8988T (cell line): ENCODE measurements at regions not wholly inside any gene's neighbourhood (a gene's known extent, or its start where the extent isn't known, plus 50 kb on each side); places are given as distances from the start of the nearest gene placed in this dataset.

Experiments
- DNase-seq: peaks from one replicate; pipeline ENCODE4 v3.0.0; 2011

DNA sequence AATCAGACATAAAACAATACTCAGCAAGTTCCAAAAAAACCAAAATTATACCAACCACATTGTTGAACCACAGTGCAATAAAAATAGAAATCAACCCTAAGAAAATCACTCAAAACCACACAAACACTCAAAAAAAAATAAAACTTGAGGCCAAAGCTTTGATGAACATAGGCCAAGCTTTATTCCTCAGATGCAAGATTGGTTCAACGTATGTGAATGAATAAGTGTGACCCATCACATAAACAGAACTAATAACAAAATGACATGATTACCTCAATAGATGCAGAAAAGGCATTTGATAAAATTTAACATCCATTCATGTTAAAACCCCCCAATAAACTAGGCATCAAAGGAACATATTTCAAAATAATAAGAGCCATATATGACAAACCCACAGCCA lies 506.1 kb upstream of the FZD8 start:
- DNase-seq: no peak

DNA sequence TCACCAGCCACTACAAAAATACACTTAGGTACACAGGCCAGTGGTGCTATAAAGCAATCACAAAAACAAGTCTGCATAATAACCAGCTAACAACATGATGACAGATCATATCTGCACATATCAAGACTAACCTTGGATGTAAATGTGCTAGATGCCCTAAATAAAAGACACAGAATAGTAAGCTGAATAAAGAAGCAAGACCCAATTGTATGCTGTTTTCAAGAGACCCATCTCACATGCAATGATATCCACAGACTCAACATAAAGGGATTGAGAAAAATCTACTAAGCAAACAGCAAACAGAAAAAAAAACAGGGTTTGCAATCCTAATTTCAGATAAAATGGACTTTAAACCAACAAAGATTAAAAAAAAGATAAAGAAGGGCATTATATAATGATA lies 505.4 kb upstream of the FZD8 start:
- DNase-seq: no peak

DNA sequence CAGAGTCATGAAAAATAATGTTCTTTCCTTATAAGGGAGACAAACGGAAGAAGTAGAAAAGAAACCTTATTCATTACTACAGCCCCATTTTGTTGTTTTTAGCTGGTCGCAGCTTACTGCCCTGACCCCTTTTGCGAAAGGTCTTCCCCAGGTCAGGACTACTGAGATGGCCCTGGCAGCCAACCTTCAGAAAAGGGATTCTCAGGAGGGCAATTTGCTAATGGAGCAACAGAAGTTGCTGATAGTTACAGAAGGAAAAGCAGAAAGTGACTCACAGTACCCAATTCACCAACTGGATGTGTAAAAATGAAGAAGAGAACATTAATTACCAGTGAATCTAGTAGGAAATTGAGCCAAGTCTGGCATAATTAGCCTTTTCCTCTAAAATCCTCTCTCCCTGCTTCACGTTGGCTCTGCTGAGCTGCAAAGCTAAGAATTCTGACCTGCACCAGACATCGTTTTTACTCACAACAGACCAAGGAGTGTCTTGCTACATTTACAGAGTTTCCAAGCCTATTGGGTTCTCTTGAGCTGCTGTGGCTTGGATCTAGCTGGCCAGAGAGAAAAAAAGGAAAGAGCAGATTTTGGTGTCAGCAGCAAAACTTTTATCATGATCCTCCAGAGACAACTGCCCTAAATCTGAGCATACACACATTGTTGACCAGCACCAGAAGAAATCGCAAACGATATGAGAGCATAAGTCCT lies 499.9 kb upstream of the FZD8 start:
- DNase-seq: no peak

DNA sequence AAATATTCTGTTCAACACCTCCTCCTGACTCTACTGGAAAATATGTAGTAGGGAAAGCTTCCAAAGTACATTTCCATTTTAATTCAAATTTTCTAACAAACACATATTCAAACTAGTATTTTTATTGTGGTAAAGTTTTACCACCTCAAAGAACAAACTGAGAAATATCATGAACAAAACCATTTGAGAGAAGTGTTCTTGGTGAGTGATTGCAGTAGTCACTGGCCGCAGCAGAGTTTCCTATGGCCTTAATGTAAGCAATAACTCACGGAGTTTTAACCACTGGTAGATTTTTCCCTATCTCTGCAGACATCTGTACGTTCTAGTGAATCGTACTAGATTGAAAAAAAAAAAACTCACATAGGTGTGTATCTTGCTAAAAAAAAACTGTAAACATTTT lies 487.0 kb upstream of the FZD8 start:
- no peak for DNase-seq

DNA sequence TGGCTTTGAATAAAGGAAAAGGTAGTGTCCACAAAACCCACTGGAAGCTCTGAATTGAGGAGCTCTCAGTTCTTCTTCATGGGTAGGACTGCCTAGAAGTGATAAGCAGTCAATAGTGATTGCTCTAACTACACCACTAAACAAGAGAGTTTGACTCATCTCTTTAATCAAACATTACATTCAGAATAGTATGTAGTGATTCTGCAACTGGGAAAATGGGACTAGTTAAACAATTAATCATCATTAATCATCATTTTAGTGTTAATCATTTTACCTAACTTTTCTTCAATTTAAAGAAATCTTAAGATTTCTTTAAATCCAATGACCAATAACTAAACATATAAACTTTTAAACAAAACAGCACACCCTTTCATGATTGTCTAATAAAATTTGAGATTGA lies 484.0 kb upstream of the FZD8 start:
- no peak for DNase-seq

DNA sequence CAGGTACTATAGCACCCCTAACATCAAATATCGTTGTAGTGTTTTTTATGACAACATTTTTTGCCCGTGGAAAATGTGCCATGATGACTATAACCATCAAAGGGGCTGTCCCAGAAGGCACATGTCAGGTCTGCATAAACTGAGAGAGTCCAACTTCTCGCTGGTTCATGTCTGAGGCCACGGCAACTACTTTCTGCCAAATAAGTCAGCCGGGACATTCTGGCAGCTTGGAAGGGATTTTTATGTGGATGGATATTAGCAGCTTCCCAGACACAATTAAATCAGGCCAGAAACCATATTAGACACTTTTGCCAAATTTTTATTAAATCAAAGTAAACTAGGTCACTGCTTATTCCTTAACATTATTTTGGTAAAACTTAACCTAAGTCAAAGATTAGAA lies 477.4 kb upstream of the FZD8 start:
- DNase-seq: no peak

DNA sequence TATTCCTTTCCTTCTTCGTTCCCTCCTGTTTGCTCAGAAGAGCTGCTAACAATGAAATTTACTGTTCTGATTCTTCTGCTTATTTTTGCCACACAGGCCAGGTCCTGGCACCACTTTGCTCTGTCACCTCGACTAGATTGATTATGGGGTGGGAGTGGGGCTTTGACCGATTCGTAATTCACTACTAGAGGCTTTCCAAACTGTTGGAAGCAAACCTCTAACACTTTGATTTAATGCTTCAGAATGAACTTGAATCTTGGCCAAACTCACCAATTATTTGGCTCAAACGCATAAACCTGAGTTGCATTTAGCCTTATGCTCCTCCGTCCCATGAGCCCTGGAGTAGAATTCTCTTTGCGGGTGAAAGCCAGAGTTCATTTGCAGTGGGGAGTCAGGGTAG lies 476.2 kb upstream of the FZD8 start:
- no peak for DNase-seq

DNA sequence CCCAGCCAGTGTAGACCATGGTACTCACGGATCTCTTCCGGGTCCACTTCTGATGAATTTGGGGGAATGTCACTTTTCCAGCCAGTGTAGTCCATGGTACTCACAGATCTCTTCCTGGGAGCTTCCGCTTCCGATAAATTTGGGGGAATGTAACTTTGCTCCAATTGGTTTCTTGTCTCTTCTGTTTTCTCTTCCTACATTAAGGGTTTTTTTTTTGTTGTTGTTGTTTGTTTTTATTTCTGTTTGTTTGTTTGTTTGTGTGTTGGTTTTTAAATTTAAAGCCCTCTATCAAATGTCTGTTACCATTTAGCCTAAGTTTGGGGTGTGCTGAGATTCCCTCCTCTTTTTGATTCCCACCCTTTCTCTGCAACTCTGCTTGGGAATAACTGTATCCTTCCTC lies 475.8 kb upstream of the FZD8 start:
- no peak for DNase-seq

DNA sequence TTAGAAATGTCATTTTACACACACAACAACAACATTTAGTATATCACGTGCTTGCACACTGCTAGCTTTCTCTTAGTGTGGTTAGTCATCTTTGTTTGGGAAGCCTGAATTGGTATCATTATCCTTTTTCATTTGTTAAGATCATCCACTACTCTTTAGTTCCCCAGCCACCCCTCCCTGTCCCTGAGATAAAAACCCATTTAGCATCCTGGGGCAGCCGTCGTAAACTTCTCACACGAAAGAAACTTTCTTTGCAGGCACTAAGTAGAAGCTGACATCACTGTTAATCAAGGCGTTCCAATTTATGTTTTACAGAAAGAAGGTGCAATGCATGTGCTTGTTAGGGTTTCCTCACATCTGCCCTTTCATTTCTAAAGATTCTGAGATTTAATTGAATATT lies 475.1 kb upstream of the FZD8 start:
- DNase-seq: no peak

DNA sequence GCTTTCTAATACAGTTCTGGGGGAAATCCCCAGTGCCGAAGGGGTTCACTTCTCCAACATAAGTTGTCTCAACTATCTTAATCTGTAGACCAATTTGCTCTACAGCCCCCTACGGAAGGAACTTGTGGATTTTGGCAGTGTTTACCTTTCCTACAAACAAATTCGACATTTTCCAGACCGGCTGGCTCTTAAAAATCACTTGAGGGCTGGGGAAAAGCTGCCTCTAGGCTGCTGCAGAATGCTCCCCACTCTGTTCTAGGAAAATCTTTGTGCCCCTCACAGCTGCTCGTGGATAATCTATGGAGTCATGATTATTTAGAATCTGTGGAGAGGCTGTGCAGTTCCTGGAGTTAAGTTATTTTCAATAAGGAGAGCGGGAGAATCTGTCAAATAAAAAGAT lies 474.6 kb upstream of the FZD8 start:
- no peak for DNase-seq

DNA sequence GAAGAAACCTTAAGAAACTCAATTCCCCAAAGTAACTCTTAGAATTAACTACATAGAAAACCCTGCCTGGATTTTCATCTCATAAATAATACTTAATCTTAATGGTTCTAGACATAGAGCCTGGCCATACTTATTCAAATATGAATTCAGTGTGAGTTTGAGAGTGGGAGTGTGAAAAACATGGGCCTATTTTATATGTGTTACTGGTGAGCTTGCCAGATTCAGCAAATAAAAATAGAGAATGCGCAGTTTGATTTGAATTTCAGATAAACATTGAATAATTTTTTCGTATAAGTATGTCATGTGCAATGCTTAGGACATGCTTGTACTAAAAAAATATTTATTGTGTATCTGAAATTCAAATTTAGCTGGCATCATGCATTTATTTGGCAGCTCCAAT lies 473.9 kb upstream of the FZD8 start:
- no peak for DNase-seq

DNA sequence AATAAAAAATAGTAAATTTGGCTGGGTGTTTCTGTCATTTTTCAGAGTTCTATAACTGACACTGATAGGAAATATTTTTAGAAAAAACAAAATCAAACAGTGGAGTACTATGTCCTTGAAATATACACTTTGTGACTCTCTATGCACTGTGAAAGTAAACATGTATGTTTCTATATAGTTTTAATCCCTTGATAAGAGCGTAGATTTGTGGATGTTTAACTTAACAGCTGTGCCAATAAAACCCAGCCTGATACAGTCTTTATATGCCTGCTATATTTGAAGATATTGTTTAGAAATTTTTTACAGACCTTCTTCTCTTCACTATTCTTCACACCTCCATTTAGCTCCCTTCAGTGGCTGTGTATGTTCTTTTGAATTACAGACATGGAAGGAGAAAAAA lies 473.3 kb upstream of the FZD8 start:
- DNase-seq: no peak

DNA sequence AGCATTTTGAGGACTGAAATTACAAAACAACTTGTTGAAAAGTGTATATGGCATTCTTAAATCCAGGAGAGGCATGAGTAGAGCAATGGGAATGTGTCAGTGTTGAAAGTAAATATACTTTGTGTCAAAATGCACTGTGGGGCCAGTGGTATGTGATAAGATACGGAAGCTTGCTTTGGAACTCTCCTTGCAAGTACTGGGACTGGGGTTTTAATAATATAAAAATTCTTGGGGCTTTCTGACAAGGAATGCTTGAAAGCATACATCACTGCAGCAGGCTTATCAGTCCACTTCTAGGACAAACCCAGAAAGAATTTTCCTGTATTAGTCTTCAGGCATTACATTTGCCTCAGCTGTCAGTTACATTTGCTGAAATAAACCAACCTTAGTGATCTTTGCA lies 472.8 kb upstream of the FZD8 start:
- DNase-seq: no peak

DNA sequence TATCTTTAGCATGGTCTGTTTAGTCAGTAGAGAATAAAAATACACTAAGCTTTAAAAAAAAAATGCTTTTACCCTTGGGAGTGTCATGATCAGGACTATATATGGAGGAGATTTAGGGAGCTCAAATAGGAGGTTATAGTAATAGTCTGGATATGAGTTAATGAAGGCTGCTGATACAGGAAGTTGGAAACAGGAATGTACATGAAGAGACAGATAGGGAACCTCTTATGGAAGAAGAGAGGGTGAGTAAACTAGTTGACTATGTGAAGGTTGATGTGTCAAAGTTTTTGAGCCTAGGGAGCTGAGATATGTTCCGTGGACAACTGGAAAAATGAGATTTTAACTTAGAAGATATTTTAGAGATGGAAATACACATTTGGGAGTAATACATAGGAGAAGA lies 472.0 kb upstream of the FZD8 start:
- no peak for DNase-seq

DNA sequence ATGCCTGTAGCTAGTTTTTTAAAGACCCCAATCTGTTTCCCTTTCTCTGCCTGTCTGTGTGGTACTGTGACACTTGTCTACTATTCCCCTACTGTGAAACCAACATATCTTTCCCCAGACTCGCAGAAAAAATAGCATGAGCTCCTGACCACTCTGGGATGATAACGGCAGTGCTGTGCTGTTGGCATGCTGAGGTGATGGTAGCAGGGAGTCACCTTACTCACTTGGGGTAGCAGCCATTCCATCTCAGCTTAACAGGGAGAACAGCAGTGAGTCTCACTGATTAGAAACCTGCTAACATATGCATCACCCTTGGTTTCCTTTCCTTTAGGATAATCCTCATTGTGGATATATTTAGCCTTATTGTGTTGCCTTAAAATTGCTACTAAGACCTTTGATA lies 469.6 kb upstream of the FZD8 start:
- DNase-seq: no peak

DNA sequence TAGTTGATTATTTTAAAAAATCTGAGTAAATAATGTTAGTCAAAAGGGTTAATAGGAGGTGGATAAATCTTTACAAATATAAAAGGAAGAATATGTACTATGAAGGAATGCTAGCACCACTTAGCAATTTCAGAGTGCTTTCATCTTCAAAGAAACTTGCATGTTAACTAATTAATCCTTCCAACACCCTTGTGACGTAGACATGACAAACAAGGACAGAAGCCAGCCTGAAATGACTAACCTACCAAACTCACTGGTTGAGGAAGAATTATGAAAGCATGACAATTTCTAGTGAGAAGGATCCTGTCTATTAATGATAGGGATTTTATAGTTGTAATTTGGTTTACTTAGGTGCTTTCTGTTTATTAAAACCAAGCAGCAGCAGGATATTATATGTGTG lies 468.0 kb upstream of the FZD8 start:
- DNase-seq: no peak

DNA sequence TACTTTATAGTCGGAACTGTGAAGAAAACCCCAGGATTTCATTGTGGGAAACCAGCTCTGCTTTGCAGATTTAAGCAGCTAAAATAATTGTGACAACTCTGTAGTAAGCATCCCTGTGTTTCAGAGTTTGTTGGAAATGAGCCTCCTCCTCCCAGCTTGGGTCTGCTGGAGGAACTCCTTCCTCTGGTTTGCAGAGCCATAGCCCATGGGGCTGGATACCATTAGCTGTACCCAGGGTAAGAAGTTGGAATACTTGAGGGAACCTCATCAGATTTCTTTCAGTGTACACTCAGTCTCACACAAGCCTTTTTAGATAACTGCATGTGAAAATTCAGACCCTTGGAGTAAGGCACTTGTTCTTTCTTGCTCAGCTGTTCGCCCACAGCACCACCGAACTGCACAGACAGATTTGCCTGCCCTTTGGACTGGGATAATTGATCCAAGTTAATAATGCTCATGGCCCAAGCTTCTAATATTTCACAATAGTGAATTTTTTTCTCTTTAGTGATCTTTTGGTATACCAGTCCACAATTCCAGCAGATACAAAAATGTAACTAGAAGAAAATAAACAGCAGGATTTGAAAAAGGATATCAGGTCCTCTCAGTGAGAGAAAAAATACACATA lies 467.4 kb upstream of the FZD8 start:
- DNase-seq: no peak

DNA sequence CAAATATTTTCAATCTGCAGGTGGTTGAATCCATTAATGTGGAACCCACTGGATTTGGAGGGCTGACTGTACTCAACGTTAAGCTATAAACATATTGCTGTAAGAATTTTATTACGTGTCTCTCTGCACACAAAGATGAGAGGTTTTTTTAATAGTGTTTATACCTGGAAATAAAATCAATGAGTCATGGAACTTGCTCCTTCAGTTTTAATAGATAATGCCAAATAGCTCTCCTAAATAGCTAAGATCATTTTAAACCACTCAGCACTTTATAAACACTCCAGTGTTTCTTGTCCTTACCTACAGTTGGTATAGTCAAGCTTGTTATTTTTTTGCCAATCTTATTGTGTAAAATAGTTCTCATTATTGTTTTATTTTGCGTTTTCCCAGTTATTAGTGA lies 455.6 kb upstream of the FZD8 start:
- no peak for DNase-seq

DNA sequence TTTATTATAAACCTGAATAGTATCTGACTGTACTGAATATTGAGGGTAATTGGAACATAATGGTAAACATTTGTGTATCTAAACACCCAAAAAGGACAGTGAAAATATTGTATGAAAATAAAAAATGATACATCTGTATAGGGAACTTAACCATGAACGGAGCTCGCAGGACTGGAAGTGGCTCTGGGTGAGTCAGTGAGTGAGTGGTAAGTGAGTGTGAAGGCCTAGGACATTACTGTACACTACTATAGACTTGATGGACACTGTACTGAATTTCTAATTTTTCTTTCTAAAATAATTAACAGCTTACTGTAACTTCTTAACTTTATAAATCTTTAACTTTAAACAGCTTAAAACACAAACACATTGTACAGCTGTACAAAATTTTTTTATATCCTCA lies 454.5 kb upstream of the FZD8 start:
- no peak for DNase-seq

DNA sequence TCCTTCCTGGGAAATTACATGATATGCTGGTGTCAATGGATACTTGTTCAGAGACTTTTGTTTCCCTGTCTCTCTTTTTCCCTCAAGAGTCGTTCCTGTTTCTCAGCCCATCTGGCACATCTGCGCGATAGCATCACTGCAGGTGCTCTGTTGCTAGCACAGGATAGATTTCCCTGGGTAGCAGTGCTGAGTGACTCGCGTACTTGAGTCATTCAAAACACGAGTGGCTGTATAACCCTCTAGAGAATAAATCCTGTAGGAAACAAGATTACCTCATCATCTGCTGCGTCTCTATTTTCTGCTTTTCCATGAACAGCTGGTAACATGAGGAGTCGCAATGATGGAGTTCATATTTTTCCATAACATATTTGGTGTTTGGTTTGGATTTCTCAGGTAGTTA lies 452.0 kb upstream of the FZD8 start:
- DNase-seq: no peak

DNA sequence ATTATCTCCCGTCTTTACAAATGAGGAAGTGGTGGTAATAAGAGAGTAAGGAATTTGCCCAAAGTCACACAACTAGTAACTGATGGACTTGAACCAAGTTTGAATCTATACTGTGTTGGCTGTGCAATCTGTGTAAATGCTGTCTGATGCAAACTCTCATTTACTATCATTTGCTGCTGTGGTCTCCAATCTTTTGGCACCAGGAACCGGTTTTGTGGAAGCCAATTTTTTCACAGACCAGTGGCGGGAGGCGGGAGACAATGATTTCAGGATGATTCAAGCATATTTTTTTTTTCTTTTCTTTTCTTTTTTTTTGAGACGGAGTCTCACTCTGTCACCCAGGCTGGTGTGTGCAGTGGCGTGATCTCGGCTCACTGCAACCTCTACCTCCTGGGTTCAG lies 450.0 kb upstream of the FZD8 start:
- no peak for DNase-seq

DNA sequence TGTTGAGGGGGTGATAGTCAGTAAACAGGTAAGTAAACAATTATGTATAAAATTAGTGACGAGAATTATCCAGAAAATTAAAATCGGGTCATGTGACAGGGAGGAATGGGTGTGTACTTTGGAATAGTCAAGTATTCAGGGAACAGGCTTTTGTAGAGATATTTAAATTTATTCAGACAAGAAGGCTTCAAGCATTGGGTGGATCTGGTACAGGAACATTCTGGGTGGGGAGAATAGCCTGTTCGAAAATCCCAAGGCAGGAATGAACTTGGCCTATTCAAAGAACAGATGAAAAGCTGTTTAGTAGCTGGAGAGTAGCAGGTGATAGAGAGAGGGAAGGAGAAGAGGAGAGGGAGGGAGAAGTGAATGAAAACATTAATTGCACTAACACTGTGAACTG lies 448.9 kb upstream of the FZD8 start:
- DNase-seq: no peak

DNA sequence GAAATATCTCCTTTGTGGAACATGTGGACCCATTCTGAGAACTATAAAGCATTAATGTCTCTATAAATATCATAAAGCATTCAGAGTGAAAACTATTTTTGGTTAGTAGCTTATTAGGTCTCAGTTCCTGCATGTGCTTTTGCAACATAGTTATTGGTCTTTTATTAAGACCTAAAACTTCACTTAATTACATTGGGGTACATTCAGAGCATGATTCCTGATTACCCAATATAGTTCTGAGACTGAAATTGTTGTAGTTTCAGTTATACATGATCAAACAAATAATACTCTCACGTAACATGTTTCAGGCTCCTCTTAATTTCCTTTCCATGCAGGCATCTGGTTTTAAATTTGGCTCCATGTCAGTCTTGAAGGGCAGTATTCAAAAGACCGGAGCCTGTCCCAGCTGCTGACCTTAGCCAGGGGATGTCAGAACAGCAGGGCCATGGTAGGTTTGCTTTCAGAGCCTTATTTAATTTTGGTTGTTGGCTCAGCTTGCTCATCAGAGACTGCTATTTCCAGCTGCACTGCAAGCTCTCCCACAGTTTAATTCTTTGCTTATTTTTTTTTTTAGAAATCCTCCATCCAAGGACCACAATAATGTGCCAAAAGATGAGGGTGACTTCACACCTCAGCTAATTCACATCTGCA lies 447.8 kb upstream of the FZD8 start:
- no peak for DNase-seq
